ENCODE measurements at regions not wholly inside any gene's neighbourhood (a gene's known extent, or its start where the extent isn't known, plus 50 kb on each side); places are given as distances from the start of the nearest gene placed in this dataset.

- ATAC-seq (ENCODE audit: low FRiP score): no peak
- TF ChIP-seq, protein P1, sequence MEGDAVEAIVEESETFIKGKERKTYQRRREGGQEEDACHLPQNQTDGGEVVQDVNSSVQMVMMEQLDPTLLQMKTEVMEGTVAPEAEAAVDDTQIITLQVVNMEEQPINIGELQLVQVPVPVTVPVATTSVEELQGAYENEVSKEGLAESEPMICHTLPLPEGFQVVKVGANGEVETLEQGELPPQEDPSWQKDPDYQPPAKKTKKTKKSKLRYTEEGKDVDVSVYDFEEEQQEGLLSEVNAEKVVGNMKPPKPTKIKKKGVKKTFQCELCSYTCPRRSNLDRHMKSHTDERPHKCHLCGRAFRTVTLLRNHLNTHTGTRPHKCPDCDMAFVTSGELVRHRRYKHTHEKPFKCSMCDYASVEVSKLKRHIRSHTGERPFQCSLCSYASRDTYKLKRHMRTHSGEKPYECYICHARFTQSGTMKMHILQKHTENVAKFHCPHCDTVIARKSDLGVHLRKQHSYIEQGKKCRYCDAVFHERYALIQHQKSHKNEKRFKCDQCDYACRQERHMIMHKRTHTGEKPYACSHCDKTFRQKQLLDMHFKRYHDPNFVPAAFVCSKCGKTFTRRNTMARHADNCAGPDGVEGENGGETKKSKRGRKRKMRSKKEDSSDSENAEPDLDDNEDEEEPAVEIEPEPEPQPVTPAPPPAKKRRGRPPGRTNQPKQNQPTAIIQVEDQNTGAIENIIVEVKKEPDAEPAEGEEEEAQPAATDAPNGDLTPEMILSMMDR (IDR thresholded peaks at IDR 0.05): no peak
- DNase-seq (ENCODE audit: low spot score): no peak
These were observed 109.3 kb upstream of the ANK3 start for GRCh38 chr10:60498985-60499384.

GRCh38 chr10:60497364-60497763, 107.7 kb upstream of the ANK3 start:
- no peak for DNase-seq (ENCODE audit: low spot score)
- no peak for ATAC-seq (ENCODE audit: low FRiP score)
- TF ChIP-seq, protein P1 (IDR thresholded peaks at IDR 0.05): no peak

- ATAC-seq (ENCODE audit: low FRiP score) (no peak), DNase-seq (ENCODE audit: low spot score) (no peak)
- TF ChIP-seq, protein P1 (IDR thresholded peaks at IDR 0.05): no peak
These were observed 106.5 kb upstream of the ANK3 start for GRCh38 chr10:60496181-60496580.

- ATAC-seq (ENCODE audit: low FRiP score) (no peak), DNase-seq (ENCODE audit: low spot score) (no peak)
- TF ChIP-seq, protein P1 (IDR thresholded peaks at IDR 0.05): no peak
These were observed 105.8 kb upstream of the ANK3 start for GRCh38 chr10:60495338-60496055.

DNA sequence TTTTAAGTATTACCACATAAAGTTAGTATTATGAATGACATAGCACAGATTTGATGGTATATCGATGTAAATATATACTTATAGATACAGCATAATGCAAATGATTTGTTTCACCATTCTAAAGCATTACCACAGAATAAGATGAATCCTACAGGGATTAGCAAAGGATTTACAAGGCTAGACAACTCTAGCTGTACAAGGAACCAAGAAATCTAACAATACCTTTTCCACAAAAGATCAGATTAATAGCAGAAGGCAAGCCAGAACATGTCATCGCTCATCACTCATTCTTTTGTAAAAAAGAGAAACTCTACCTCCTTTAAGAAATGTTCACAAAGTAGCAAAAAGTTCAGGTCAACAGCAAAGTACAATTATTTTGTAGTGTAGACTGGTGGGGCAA, 105.1 kb upstream of the ANK3 start:
- TF ChIP-seq, protein P1 (IDR thresholded peaks at IDR 0.05): no peak
- DNase-seq (ENCODE audit: low spot score) (no peak), ATAC-seq (ENCODE audit: low FRiP score) (no peak)

- ATAC-seq (ENCODE audit: low FRiP score): no peak
- TF ChIP-seq, protein P1 (IDR thresholded peaks at IDR 0.05): no peak
These were observed 101.5 kb upstream of the ANK3 start for GRCh38 chr10:60491162-60491561.

DNA sequence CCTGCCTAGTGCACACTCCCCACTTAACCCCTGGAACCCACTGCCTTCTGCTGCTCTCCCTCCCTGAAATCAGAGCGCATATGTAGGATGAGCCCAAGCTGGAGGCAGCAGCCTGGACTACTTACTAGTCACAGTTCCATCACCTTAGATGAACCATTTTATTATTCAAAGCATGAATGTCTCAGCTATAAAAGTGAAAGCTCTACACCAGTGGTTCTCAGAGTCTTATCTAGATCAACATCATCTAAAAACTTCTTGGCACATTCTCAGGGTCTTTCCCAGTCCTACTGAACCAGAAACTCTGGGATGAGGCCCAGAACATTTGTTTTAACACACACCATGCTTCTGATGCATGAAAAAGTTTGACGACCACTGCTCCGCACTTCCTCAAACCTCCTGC, 100.3 kb upstream of the ANK3 start:
- ATAC-seq (ENCODE audit: low FRiP score) (no peak), DNase-seq (ENCODE audit: low spot score) (no peak)
- TF ChIP-seq, protein P1 (IDR thresholded peaks at IDR 0.05): no peak

More at GRCh38 chr10:60491162-60491561, 101.5 kb upstream of the ANK3 start:
- DNase-seq (ENCODE audit: low spot score): no peak

All from omental fat pad (tissue), 3 donors.